ENCODE measurements at regions not wholly inside any gene's neighbourhood (a gene's known extent, or its start where the extent isn't known, plus 50 kb on each side); places are given as distances from the start of the nearest gene placed in this dataset.

DNA sequence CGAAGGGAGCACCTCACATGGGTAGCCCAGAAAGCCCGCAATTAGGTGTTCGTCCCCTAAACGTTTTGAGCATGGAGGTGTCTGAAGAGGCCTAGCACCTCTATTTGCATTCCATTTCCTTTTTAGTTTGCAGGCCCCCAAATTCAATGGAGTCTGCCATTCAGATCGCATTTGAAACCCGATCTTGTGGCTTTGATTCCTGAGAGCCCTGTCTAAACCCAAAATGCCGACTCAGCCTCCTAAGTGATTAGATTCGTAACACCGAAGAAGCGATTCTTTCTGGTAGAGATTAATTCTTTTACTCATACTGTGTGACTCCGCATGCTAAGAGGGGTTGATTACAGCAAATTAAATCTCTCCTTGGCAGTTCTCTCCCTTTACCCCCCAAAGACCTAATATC lies 415.2 kb upstream of the KAZN start:
- TF ChIP-seq, protein P1, sequence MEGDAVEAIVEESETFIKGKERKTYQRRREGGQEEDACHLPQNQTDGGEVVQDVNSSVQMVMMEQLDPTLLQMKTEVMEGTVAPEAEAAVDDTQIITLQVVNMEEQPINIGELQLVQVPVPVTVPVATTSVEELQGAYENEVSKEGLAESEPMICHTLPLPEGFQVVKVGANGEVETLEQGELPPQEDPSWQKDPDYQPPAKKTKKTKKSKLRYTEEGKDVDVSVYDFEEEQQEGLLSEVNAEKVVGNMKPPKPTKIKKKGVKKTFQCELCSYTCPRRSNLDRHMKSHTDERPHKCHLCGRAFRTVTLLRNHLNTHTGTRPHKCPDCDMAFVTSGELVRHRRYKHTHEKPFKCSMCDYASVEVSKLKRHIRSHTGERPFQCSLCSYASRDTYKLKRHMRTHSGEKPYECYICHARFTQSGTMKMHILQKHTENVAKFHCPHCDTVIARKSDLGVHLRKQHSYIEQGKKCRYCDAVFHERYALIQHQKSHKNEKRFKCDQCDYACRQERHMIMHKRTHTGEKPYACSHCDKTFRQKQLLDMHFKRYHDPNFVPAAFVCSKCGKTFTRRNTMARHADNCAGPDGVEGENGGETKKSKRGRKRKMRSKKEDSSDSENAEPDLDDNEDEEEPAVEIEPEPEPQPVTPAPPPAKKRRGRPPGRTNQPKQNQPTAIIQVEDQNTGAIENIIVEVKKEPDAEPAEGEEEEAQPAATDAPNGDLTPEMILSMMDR (IDR thresholded peaks at IDR 0.05; ENCODE audit: extremely low read depth in 1 of 2, insufficient read depth in 1 of 2, low read depth in 1 of 2, low read length in 2 of 2): no peak
- TF ChIP-seq POLR2A (IDR thresholded peaks at IDR 0.05; ENCODE audit: low read depth, low read length) (no peak), POLR2AphosphoS5 (IDR thresholded peaks at IDR 0.05; ENCODE audit: insufficient read depth, low read depth, low read length) (no peak), EZH2 (IDR thresholded peaks at IDR 0.05; ENCODE audit: borderline replicate concordance, low read depth, low read length, severe bottlenecking) (no peak), JUN (IDR thresholded peaks at IDR 0.05; ENCODE audit: borderline replicate concordance, insufficient read depth, insufficient read length, low read depth) (no peak), FOS (IDR thresholded peaks at IDR 0.05; ENCODE audit: borderline replicate concordance, insufficient read depth, low read length) (no peak), MYC (IDR thresholded peaks at IDR 0.05; ENCODE audit: low read depth, low read length) (no peak), GATA2 (IDR thresholded peaks at IDR 0.05; ENCODE audit: insufficient read depth, insufficient read length, low read depth, low read length) (no peak)
- TF ChIP-seq, protein P2, sequence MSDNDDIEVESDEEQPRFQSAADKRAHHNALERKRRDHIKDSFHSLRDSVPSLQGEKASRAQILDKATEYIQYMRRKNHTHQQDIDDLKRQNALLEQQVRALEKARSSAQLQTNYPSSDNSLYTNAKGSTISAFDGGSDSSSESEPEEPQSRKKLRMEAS (IDR thresholded peaks at IDR 0.05; ENCODE audit: insufficient read depth, insufficient read length): no peak
